H9 (cell line): ENCODE measurements at regions not wholly inside any gene's neighbourhood (a gene's known extent, or its start where the extent isn't known, plus 50 kb on each side); places are given as distances from the start of the nearest gene placed in this dataset.

Experiments
- DNase-seq: peaks from one replicate; pipeline ENCODE4 v3.0.0-alpha.2; 2017
- H2AFZ ChIP-seq: one replicate; pipeline ENCODE4 v1.6.1; 2013; ENCODE audit warnings: mild to moderate bottlenecking, low read length, control low read depth, moderate library complexity
- H2AK5ac ChIP-seq: 2 replicates; pipeline ENCODE4 v1.6.1; 2013; ENCODE audit warnings: low read length, control low read depth, mixed read lengths; ENCODE audit not compliant: insufficient read length
- H2BK120ac ChIP-seq: one replicate; pipeline ENCODE4 v1.6.1; 2013; ENCODE audit warnings: low read depth, mild to moderate bottlenecking, low read length, control low read depth, inconsistent platforms; ENCODE audit not compliant: poor library complexity, severe bottlenecking
- H2BK12ac ChIP-seq: 2 replicates; pipeline ENCODE4 v1.6.1; 2013; ENCODE audit warnings: low read length, control low read depth, mixed read lengths, low read depth; ENCODE audit not compliant: insufficient read length
- H2BK15ac ChIP-seq: 2 replicates; pipeline ENCODE4 v1.6.1; 2013; ENCODE audit warnings: low read depth, low read length, control low read depth
- H2BK20ac ChIP-seq: one replicate; pipeline ENCODE4 v1.6.1; 2013; ENCODE audit warnings: low read depth, mild to moderate bottlenecking, low read length, control low read depth, inconsistent platforms; ENCODE audit not compliant: poor library complexity, severe bottlenecking
- H2BK5ac ChIP-seq: 2 replicates; pipeline ENCODE4 v1.6.1; 2013; ENCODE audit warnings: low read length, control low read depth, mixed read lengths; ENCODE audit not compliant: insufficient read length
- H3K14ac ChIP-seq: 2 replicates; pipeline ENCODE4 v1.6.1; 2013; ENCODE audit warnings: low read length, control low read depth; ENCODE audit not compliant: insufficient read depth
- H3K18ac ChIP-seq: 2 replicates; pipeline ENCODE4 v1.6.1; 2013; ENCODE audit warnings: low read depth, mild to moderate bottlenecking, mixed read lengths, low read length, control low read depth; ENCODE audit not compliant: insufficient read length
- H3K23ac ChIP-seq: 2 replicates; pipeline ENCODE4 v1.6.1; 2013; ENCODE audit warnings: low read length, control low read depth, mixed read lengths, low read depth; ENCODE audit not compliant: insufficient read length
- H3K23me2 ChIP-seq: 2 replicates; pipeline ENCODE4 v1.6.1; 2013; ENCODE audit warnings: low read depth, mild to moderate bottlenecking, mixed read lengths, low read length, control low read depth; ENCODE audit not compliant: insufficient read length, poor library complexity, severe bottlenecking
- H3K27ac ChIP-seq: 2 replicates; pipeline ENCODE4 v1.5.1; 2013; ENCODE audit warnings: low read length, control low read depth, mixed read lengths, low read depth; ENCODE audit not compliant: insufficient read length
- H3K27me3 ChIP-seq: 2 replicates; pipeline ENCODE4 v1.6.1; 2013; ENCODE audit warnings: low read length, control low read depth, inconsistent platforms; ENCODE audit not compliant: insufficient read depth
- H3K4ac ChIP-seq: 2 replicates; pipeline ENCODE4 v1.6.1; 2013; ENCODE audit warnings: low read depth, mild to moderate bottlenecking, control low read depth, inconsistent platforms, low read length, moderate library complexity
- H3K4me1 ChIP-seq: 2 replicates; pipeline ENCODE4 v1.6.1; 2013; ENCODE audit warnings: low read length, control low read depth, inconsistent platforms; ENCODE audit not compliant: insufficient read depth
- H3K4me2 ChIP-seq: 2 replicates; pipeline ENCODE4 v1.6.1; 2013; ENCODE audit warnings: low read length, control low read depth, mixed read lengths; ENCODE audit not compliant: insufficient read length, insufficient read depth
- H3K56ac ChIP-seq: 2 replicates; pipeline ENCODE4 v1.6.1; 2013; ENCODE audit warnings: low read depth, mild to moderate bottlenecking, mixed read lengths, low read length, control low read depth; ENCODE audit not compliant: insufficient read length
- H3K79me1 ChIP-seq: 2 replicates; pipeline ENCODE4 v1.6.1; 2013; ENCODE audit warnings: low read depth, mild to moderate bottlenecking, moderate library complexity, low read length, control low read depth, inconsistent platforms; ENCODE audit not compliant: insufficient read depth, poor library complexity, severe bottlenecking
- H3K79me2 ChIP-seq: 2 replicates; pipeline ENCODE4 v1.6.1; 2013; ENCODE audit warnings: low read length, control low read depth, inconsistent platforms; ENCODE audit not compliant: insufficient read depth
- H3K9ac ChIP-seq: 2 replicates; pipeline ENCODE4 v1.6.1; 2013; ENCODE audit warnings: low read length, control low read depth, mixed read lengths; ENCODE audit not compliant: insufficient read length; ENCODE audit errors: extremely low read depth
- H3K9me3 ChIP-seq: one replicate; pipeline ENCODE4 v1.6.1; 2013; ENCODE audit warnings: low read depth, low read length, inconsistent platforms; ENCODE audit not compliant: control insufficient read depth
- H3T11ph ChIP-seq: one replicate; pipeline ENCODE4 v1.6.1; 2013; ENCODE audit warnings: mild to moderate bottlenecking, low read length, control low read depth, inconsistent platforms
- H4K20me1 ChIP-seq: one replicate; pipeline ENCODE4 v1.6.1; 2013; ENCODE audit not compliant: control insufficient read depth, insufficient read length, insufficient read depth
- H4K5ac ChIP-seq: 2 replicates; pipeline ENCODE4 v1.6.1; 2013; ENCODE audit warnings: low read depth, mild to moderate bottlenecking, mixed read lengths, low read length, control low read depth; ENCODE audit not compliant: insufficient read length
- H4K8ac ChIP-seq: replicated peaks from 2 replicates; pipeline ENCODE4 v1.6.1; 2013; ENCODE audit warnings: low read length, control low read depth, mixed read lengths, low read depth; ENCODE audit not compliant: insufficient read length
- H4K91ac ChIP-seq: 2 replicates; pipeline ENCODE4 v1.6.1; 2013; ENCODE audit warnings: low read depth, mild to moderate bottlenecking, moderate library complexity, mixed read lengths, low read length, control low read depth; ENCODE audit not compliant: insufficient read length
- H3K27ac Mint-ChIP-seq, 3 experiments: 2 replicates in 2 of 3; 3 replicates in 1 of 3; pipeline ENCODE4 v1.8.0; 2020 to 2021; ENCODE audit warnings: mixed read lengths in 3 of 3, mild to moderate bottlenecking in 1 of 3, moderate library complexity in 1 of 3
- H3K27me3 Mint-ChIP-seq: 2 replicates; pipeline ENCODE4 v1.8.0; 2021; ENCODE audit warnings: low read depth, mild to moderate bottlenecking, moderate library complexity, mixed read lengths
- H3K36me3 Mint-ChIP-seq, 3 experiments: 2 replicates in 2 of 3; 3 replicates in 1 of 3; pipeline ENCODE4 v1.8.0; 2020 to 2021; ENCODE audit warnings: low read depth in 3 of 3, mixed read lengths in 3 of 3; ENCODE audit not compliant: insufficient read depth in 1 of 3
- H3K4me1 Mint-ChIP-seq, 2 experiments: 2 replicates each; pipeline ENCODE4 v1.8.0; 2020; ENCODE audit warnings: mixed read lengths in 2 of 2
- H3K4me3 Mint-ChIP-seq, 2 experiments: 2 replicates in 1 of 2; 3 replicates in 1 of 2; pipeline ENCODE4 v1.8.0; 2020 to 2021; ENCODE audit warnings: mild to moderate bottlenecking in 2 of 2, mixed read lengths in 2 of 2, moderate library complexity in 1 of 2
- H3K9me3 Mint-ChIP-seq, 2 experiments: 2 replicates in 1 of 2; 3 replicates in 1 of 2; pipeline ENCODE4 v1.8.0; 2020; ENCODE audit warnings: mild to moderate bottlenecking in 2 of 2, mixed read lengths in 2 of 2, moderate library complexity in 1 of 2
- WGBS: extraction: QIAGEN DNeasy Blood & Tissue Kit; methylation state at CpG from one replicate; pipeline ENCODE4 v1.1.7; 2013; ENCODE audit warnings: missing lambda C conversion rate, low lambda C conversion rate, mixed read lengths; ENCODE audit not compliant: insufficient read length; ENCODE audit errors: extremely low coverage; 5-methylcytosine and 5-hydroxymethylcytosine counted together
- TF ChIP-seq, protein P1 (sequence below): fragments of 200-600 bp; sonication (generic); conservative IDR thresholded peaks from 3 replicates; pipeline ENCODE4 v1.8.0; 2021; ENCODE audit warnings: antibody characterized with exemption, mild to moderate bottlenecking

DNA sequence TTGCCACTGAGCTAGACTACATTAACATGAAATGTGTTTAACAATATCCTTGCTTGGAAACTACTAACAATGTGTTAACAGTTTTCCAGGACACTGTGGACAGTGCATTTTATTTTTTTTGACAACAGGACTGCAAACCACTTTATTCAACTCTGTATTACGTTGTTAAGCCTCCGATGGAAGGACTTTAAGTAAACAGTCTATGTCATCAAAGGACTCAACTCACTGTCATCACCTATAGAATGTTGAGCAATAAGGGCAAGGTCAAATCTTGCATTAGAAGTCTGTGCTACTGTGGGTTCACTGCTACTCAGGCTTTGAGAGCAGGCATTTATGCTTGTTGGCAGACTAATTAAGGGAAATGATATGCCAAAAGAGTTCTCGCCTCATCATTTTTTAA, 483.7 kb downstream of the FLRT2 start:
- H3K27ac Mint-ChIP-seq = no peak overlapping the region
- H3K79me2 ChIP-seq = no peaks in the 10 kb centered on the region
- no peak overlapping the region for H2AK5ac ChIP-seq
- H2AFZ ChIP-seq = no peak overlapping the region
- no peaks in the 10 kb centered on the region for H3K9me3 Mint-ChIP-seq
- no peak overlapping the region for H3K23ac ChIP-seq
- no peak overlapping the region for H3K14ac ChIP-seq
- no peak for DNase-seq
- H3K23me2 ChIP-seq = no peaks in the 10 kb centered on the region
- H3K4ac ChIP-seq = no peak overlapping the region
- no peaks in the 10 kb centered on the region for H3K79me1 ChIP-seq
- no peak overlapping the region for H4K91ac ChIP-seq
- H3K27me3 Mint-ChIP-seq = no peaks in the 10 kb centered on the region
- H2BK120ac ChIP-seq = no peak overlapping the region
- H3K36me3 Mint-ChIP-seq = no peaks in the 10 kb centered on the region
- H3K4me2 ChIP-seq = no peak overlapping the region
- no peaks in the 10 kb centered on the region for H3K9me3 ChIP-seq
- no peaks in the 10 kb centered on the region for H3K4me1 ChIP-seq
- no peak overlapping the region for H3K4me3 Mint-ChIP-seq
- H2BK20ac ChIP-seq = no peak overlapping the region
- H4K8ac ChIP-seq = no peak overlapping the region
- no peaks in the 10 kb centered on the region for H3K27me3 ChIP-seq
- H4K5ac ChIP-seq = no peak overlapping the region
- H3K27ac ChIP-seq = no peak overlapping the region
- H4K20me1 ChIP-seq = no peaks in the 10 kb centered on the region
- no peak overlapping the region for H3K18ac ChIP-seq
- TF ChIP-seq, protein P1, sequence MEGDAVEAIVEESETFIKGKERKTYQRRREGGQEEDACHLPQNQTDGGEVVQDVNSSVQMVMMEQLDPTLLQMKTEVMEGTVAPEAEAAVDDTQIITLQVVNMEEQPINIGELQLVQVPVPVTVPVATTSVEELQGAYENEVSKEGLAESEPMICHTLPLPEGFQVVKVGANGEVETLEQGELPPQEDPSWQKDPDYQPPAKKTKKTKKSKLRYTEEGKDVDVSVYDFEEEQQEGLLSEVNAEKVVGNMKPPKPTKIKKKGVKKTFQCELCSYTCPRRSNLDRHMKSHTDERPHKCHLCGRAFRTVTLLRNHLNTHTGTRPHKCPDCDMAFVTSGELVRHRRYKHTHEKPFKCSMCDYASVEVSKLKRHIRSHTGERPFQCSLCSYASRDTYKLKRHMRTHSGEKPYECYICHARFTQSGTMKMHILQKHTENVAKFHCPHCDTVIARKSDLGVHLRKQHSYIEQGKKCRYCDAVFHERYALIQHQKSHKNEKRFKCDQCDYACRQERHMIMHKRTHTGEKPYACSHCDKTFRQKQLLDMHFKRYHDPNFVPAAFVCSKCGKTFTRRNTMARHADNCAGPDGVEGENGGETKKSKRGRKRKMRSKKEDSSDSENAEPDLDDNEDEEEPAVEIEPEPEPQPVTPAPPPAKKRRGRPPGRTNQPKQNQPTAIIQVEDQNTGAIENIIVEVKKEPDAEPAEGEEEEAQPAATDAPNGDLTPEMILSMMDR = no peak
- H3K56ac ChIP-seq = no peak overlapping the region
- H3K4me1 Mint-ChIP-seq = peaks cover 10% of the 10 kb centered on the region in 2 experiments
- no peak overlapping the region for H2BK12ac ChIP-seq
- H2BK15ac ChIP-seq = no peak overlapping the region
- H3T11ph ChIP-seq = no peak overlapping the region
- H2BK5ac ChIP-seq = no peak overlapping the region
- WGBS = no CpG with 5 or more reads among the region's 3 CpGs
- no peak overlapping the region for H3K9ac ChIP-seq
